H1 (cell line): ENCODE measurements at regions not wholly inside any gene's neighbourhood (a gene's known extent, or its start where the extent isn't known, plus 50 kb on each side); places are given as distances from the start of the nearest gene placed in this dataset.

Experiments used
- CTCF ChIP-seq, 3 experiments: IDR thresholded peaks; 1 replicate in 2 of 3; 2 replicates in 1 of 3; pipeline versions ENCODE4 v1.5.1 to v1.6.1; 2011; ENCODE audit warnings: low read length in 3 of 3, mild to moderate bottlenecking in 3 of 3, inconsistent platforms in 2 of 3, low read depth in 1 of 3, moderate library complexity in 1 of 3; ENCODE audit not compliant: insufficient read depth in 1 of 3; ENCODE audit errors: control extremely low read depth in 1 of 3
- EZH2 ChIP-seq: fragments of 200-600 bp; sonication (generic); IDR thresholded peaks from 2 replicates; pipeline ENCODE4 v1.7.1; 2012; ENCODE audit warnings: low read depth, mild to moderate bottlenecking, moderate library complexity, low read length, inconsistent platforms; ENCODE audit not compliant: severe bottlenecking
- GABPA ChIP-seq: IDR thresholded peaks from 2 replicates; pipeline ENCODE4 v1.6.1; 2011; ENCODE audit warnings: mild to moderate bottlenecking, low read length, moderate library complexity, borderline replicate concordance; ENCODE audit not compliant: insufficient read depth
- POLR2A ChIP-seq, 2 experiments: IDR thresholded peaks; 1 replicate in 1 of 2; 2 replicates in 1 of 2; pipeline ENCODE4 v1.6.1; 2011; ENCODE audit warnings: low read depth in 2 of 2, low read length in 2 of 2, mild to moderate bottlenecking in 2 of 2; ENCODE audit errors: control extremely low read depth in 1 of 2
- SRF ChIP-seq: IDR thresholded peaks from 2 replicates; pipeline ENCODE4 v1.6.1; 2011; ENCODE audit warnings: mild to moderate bottlenecking, low read depth, low read length, moderate library complexity
- TAF1 ChIP-seq: IDR thresholded peaks from 2 replicates; pipeline ENCODE4 v1.6.1; 2011; ENCODE audit warnings: mild to moderate bottlenecking, low read depth, low read length

DNA sequence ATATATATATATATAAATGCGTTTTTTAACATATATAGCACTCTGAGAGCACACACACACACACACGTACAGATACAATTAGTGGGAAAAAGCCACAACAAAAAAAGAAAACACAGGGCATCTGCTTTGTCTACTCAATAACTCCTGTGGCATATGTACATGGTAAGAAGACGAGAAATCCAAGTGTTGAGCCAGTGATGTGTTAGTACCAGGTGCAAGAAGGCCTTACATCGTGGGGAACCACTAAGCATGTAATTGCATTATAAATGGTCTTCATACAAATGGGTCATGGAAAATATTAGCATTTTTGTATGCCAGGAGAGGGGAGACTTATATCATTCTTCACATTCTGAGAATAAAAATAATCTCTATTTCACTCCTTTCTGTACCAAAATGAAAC lies 62.7 kb upstream of the FAM47B start:
- TF ChIP-seq SRF (no peak), EZH2 (no peak), GABPA (no peak), CTCF (IDR thresholded peaks at IDR 0.05; ENCODE audit: control extremely low read depth in 1 of 3, insufficient read depth in 1 of 3, low read depth in 1 of 3, low read length in 3 of 3) (no peak), POLR2A (IDR thresholded peaks at IDR 0.05; ENCODE audit: control extremely low read depth in 1 of 2, low read depth in 2 of 2, low read length in 2 of 2) (no peak), TAF1 (no peak)
